Dedifferentiated amniotic fluid mesenchymal stem cell (primary cell): ENCODE measurements at regions not wholly inside any gene's neighbourhood (a gene's known extent, or its start where the extent isn't known, plus 50 kb on each side); places are given as distances from the start of the nearest gene placed in this dataset.
"Not testable (repeated sequence)": the region's sequence is repeated elsewhere in the genome, so short reads cannot be mapped to it uniquely, and the experiment has no call there.

ENCODE experiments used
- DNase-seq: peaks from one replicate; pipeline ENCODE4 v3.0.0-alpha.2; 2016; ENCODE audit errors: extremely low spot score

GRCh38 chr14:89697281-89698060 lies 257.1 kb downstream of the EFCAB11 start:
- no peak for DNase-seq

GRCh38 chr14:89695846-89696245 lies 258.7 kb downstream of the EFCAB11 start:
- no peak for DNase-seq

GRCh38 chr14:89690139-89690538 lies 264.4 kb downstream of the EFCAB11 start:
- DNase-seq = no peak

GRCh38 chr14:89689711-89690110 lies 264.8 kb downstream of the EFCAB11 start:
- DNase-seq = not testable (repeated sequence)

- no peak for DNase-seq
Measured at GRCh38 chr14:89688507-89689211, 265.9 kb downstream of the EFCAB11 start.

- not testable (repeated sequence) for DNase-seq
Measured at GRCh38 chr14:89687129-89687528, 267.4 kb downstream of the EFCAB11 start.

GRCh38 chr14:89684139-89684538 lies 267.1 kb upstream of the FOXN3 start:
- no peak for DNase-seq

- no peak for DNase-seq
Measured at GRCh38 chr14:89681086-89682018, 264.3 kb upstream of the FOXN3 start.

- DNase-seq = no peak
Measured at GRCh38 chr14:89680156-89680555, 263.1 kb upstream of the FOXN3 start.

GRCh38 chr14:89678768-89679167 lies 261.7 kb upstream of the FOXN3 start:
- DNase-seq = no peak

- no peak for DNase-seq
Measured at GRCh38 chr14:89675590-89675989, 258.6 kb upstream of the FOXN3 start.

- peak; percentile 27 for DNase-seq
Measured at GRCh38 chr14:89674936-89675335, 257.9 kb upstream of the FOXN3 start.

GRCh38 chr14:89674240-89674639 lies 257.2 kb upstream of the FOXN3 start:
- no peak for DNase-seq

GRCh38 chr14:89673512-89674225 lies 256.6 kb upstream of the FOXN3 start:
- peak; percentile 34 for DNase-seq

GRCh38 chr14:89672636-89673511 lies 255.8 kb upstream of the FOXN3 start:
- no peak for DNase-seq

- no peak for DNase-seq
Measured at GRCh38 chr14:89669193-89669592, 252.2 kb upstream of the FOXN3 start.

- no peak for DNase-seq
Measured at GRCh38 chr14:89667983-89668382, 250.9 kb upstream of the FOXN3 start.

- DNase-seq = not testable (repeated sequence)
Measured at GRCh38 chr14:89665300-89666081, 248.5 kb upstream of the FOXN3 start.

GRCh38 chr14:89661392-89661791 lies 244.4 kb upstream of the FOXN3 start:
- no peak for DNase-seq
